HG03064 (cell line): ENCODE measurements at regions not wholly inside any gene's neighbourhood (a gene's known extent, or its start where the extent isn't known, plus 50 kb on each side); places are given as distances from the start of the nearest gene placed in this dataset.
"Not testable (repeated sequence)": the region's sequence is repeated elsewhere in the genome, so short reads cannot be mapped to it uniquely, and the experiment has no call there.

Source experiments
- ATAC-seq: cut with Tn5 transposase; IDR thresholded peaks from one replicate; pipeline ENCODE4 v1.9.1; 2021; ENCODE audit warnings: low read depth; ENCODE audit not compliant: unreplicated experiment

DNA sequence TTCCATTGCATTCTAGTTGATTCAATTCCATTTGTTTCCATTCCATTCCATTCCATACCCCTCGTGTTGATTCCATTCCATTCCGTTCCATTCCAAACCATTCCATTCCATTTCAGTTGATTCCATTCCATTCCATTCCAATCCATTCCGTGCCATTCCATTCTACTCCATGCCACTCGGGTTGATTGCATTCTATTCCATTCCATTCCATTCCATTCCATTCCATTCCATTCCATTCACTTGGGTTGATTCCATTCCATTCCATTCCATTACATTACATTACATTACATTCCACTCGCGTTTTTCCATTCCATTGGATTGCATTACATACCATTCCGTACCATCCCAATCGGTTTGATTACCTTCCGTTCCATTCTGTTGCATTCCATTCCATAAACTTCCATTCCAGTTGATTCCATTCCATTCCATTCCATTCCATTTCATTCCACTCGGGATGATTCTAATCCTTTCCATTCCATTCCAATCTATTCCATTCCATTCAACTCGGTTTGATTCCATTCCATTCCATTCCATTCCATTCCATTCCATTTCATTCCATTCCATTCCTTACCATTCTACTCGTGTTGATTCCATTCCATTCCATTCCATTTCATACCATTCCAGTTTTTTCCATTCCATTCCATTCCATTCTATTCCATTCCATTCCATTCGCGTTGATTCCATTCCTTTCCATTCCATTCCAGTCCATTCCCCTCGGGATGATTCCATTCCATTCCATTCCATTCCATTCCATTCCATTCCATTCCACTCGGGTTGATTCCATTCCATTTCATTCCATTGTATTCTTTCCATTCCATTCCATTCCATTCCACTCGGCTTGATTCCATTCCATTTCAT, 1140.4 kb downstream of the RPIA start:
- ATAC-seq, result no peak

GRCh38 chr2:89833116-89833779, 1141.8 kb downstream of the RPIA start:
- ATAC-seq, result peak; percentile 51

DNA sequence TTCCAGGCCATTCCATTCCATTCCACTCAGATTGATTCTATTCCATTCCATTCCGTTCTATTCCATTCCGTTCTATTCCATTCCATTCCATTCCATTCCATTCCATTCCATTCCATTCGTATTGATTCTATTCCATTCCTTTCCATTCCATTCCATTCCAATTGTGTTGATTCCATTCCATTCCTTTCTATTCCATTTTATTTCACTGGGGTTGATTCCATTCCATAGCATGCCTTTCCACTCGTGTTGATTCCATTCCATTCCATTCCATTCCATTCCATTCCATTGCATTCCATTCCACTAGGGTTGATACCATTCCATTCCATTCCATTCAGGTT, 1142.3 kb downstream of the RPIA start:
- ATAC-seq, result no peak

DNA sequence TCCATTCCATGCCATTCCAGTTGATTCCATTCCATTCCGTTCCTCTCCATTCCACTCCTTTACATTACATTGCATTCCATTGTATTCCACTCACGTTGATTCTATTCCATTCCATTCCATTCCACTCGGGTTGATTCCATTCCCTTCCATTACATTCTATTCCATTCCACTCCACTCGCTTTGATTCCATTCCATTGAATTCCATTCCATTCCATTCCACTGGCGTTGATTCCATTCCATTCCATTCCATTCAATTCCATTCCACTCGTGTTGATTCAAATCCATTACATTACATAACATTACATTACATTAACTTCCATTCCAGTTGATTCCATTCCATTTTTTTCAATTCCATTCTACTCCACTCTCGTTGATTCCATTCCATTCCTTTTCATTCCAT, 1142.8 kb downstream of the RPIA start:
- no peak for ATAC-seq

GRCh38 chr2:89836326-89836725, 1144.9 kb downstream of the RPIA start:
- ATAC-seq, result not testable (repeated sequence)

DNA sequence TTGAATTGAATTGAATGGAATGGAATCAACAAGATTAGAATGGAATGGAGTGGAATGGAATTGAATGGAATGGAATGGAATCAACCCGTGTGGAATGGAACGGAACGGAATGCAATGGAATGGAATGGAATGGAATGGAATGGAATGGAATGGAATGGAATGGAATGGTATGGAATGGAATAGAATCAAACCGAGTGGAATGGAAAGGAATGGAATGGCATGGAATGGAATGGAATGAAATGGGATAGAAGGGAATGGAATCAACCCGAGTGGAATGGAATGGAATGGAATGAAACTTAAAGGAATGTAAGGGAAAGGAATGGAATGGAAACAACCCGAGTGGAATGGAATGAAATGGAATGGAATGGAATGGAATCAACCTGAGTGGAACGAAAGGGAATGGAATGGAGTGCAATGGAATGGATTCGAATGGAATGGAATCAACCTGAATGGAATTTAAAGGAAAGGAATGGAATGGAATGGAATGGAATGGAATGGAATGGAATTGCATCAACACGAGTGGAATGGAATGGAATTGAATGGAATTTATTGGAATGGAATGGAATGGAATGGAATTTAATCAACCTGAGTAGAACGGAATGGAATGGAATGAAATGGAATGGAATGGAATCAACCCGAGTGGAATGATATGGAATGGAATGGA, 1146.6 kb downstream of the RPIA start:
- no peak for ATAC-seq

GRCh38 chr2:89840175-89840574, 1148.7 kb downstream of the RPIA start:
- not testable (repeated sequence) for ATAC-seq

DNA sequence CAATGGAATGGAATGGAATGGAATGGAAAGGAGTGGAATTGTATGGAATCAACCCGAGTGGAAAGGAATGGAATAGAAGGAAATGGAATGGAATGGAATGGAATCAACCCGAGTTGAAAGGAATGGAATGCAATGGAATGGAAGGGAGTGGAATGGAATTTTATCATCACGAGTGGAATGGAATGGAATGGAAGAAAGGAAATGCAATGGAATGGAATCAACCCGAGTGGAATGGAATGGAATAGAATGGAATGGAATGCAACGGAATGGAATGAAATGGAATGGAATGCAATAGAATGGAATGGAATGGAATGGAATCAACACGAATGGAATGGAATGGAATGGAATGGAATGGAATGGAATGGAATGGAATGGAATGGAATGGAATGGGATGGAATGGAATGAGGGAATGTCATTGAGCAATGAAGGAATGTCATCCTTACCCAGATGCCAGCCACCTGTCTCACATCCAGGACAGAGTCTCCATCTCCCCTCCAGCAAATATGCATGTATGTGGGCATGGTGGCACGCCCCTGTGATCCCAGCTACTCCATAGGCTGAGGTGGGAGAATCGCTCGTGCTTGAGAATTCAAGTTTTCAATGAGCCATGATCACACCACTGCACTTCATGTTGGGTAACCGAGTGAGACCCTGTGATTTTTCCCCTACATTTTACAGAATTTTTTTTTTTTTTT, 1149.5 kb downstream of the RPIA start:
- ATAC-seq, result not testable (repeated sequence)

DNA sequence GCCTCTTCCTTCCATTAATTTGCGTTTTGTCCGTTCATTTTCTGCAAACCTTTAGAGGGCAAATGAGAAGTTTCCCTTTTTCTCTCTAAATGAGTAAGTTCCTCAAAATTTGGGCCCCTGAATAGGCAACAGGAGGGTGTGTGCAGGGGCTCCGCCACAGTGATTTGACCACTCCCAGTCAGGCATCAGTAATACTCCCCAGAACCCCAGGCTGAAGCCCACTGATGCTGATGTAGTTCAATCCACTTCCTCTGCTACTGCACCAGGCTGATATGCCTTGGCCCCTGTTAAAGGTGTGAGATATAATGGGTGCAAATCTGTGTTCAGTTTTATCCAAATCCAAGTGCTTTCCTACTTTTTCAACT, 1150.0 kb downstream of the RPIA start:
- ATAC-seq, result no peak

DNA sequence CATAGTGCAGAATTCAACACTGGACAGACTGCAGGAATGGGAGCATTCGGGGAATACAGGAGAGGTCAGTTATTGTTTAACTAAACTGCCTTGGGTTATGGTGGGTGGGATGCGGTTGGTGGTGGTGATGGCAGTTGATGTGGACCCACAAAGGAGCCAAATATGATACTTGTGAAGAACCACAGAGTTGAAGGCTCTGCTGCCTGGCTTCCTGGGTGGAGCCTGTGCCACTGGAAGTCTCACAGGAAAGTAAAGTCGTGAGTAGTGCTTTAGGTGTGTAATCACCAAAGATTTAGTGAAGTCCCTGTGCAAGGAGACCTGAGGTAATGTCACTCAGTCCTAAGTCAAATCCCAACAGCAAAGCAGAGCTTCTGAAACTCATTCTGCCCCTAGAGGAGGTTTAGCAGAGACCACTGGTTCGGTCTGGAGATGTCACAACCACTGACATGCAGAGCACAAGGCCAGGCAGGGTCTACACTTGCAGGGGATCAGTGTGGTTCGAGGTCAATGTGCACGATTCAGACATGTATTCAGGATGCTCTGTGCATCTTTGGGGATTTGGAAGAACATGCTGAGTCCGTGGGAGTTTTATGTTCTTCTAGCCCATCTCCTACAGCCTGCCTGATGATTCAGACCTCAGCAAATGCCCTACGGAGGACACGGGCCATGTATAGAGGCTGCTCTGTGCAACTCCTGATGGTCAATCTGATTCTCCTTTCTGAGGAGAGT, 1150.9 kb downstream of the RPIA start:
- ATAC-seq, result no peak

- no peak for ATAC-seq
Observed at GRCh38 chr2:89844221-89844943, 1152.9 kb downstream of the RPIA start.

DNA sequence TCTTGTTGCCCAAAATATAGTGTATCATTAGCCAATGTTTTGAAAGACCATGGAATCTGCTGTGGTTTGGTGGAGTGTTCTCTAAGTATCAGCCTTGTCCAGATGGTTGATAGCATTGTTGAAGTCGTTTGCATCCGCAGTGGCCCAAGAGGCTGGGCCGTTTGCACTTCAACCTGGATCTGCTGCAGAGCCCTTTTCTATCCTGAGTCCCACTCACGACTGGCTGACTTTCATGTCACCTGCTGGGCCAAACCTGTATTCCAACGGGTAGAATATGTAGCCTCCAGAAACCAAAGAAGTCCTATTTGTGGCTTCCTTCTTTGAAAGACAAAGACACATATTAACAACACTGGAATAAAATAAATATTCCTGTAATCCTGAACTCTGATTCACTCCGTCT, 1154.1 kb downstream of the RPIA start:
- ATAC-seq, result no peak

GRCh38 chr2:89848114-89848513, 1156.6 kb downstream of the RPIA start:
- no peak for ATAC-seq

GRCh38 chr2:89848763-89849368, 1157.4 kb downstream of the RPIA start:
- ATAC-seq, result no peak

GRCh38 chr2:89849731-89850130, 1158.3 kb downstream of the RPIA start:
- ATAC-seq, result no peak

- no peak for ATAC-seq
Observed at GRCh38 chr2:89850481-89850880, 1159.0 kb downstream of the RPIA start.

- no peak for ATAC-seq
Observed at GRCh38 chr2:89850881-89851582, 1159.6 kb downstream of the RPIA start.

GRCh38 chr2:89851583-89851905, 1160.1 kb downstream of the RPIA start:
- no peak for ATAC-seq

- not testable (repeated sequence) for ATAC-seq
Observed at GRCh38 chr2:89853427-89853826, 1162.0 kb downstream of the RPIA start.
